Activated naive CD8-positive, alpha-beta T cell (primary cell): ENCODE measurements at regions not wholly inside any gene's neighbourhood (a gene's known extent, or its start where the extent isn't known, plus 50 kb on each side); places are given as distances from the start of the nearest gene placed in this dataset.

Source experiments
- H3K27ac Mint-ChIP-seq: one replicate; pipeline ENCODE4 v1.8.0; 2021; ENCODE audit warnings: mixed read lengths
- H3K27me3 Mint-ChIP-seq: one replicate; pipeline ENCODE4 v1.8.0; 2021; ENCODE audit warnings: mixed read lengths
- H3K36me3 Mint-ChIP-seq: one replicate; pipeline ENCODE4 v1.8.0; 2021; ENCODE audit warnings: mixed read lengths
- H3K4me1 Mint-ChIP-seq: one replicate; pipeline ENCODE4 v1.8.0; 2021; ENCODE audit warnings: low read depth, mixed read lengths
- H3K4me3 Mint-ChIP-seq: one replicate; pipeline ENCODE4 v1.8.0; 2021; ENCODE audit warnings: mild to moderate bottlenecking, mixed read lengths
- H3K9me3 Mint-ChIP-seq: one replicate; pipeline ENCODE4 v1.8.0; 2021; ENCODE audit warnings: low read depth, mixed read lengths

GRCh38 chr5:125848751-125849150 is 574.5 kb upstream of the GRAMD2B start:
- no peaks in the 10 kb centered on the region for H3K4me1 Mint-ChIP-seq
- no peaks in the 10 kb centered on the region for H3K36me3 Mint-ChIP-seq
- no peak overlapping the region for H3K27ac Mint-ChIP-seq
- H3K27me3 Mint-ChIP-seq = no peaks in the 10 kb centered on the region
- no peak overlapping the region for H3K4me3 Mint-ChIP-seq
- peaks cover 12% of the 10 kb centered on the region for H3K9me3 Mint-ChIP-seq

- Mint-ChIP-seq H3K4me1 (no peaks in the 10 kb centered on the region), H3K36me3 (no peaks in the 10 kb centered on the region), H3K4me3 (no peak overlapping the region), H3K9me3 (peaks cover 7% of the 10 kb centered on the region), H3K27ac (no peak overlapping the region), H3K27me3 (no peaks in the 10 kb centered on the region)
Observed at GRCh38 chr5:125856949-125857348, 566.3 kb upstream of the GRAMD2B start.

GRCh38 chr5:125863579-125863978 is 559.6 kb upstream of the GRAMD2B start:
- Mint-ChIP-seq H3K9me3 (peaks cover 2% of the 10 kb centered on the region), H3K4me1 (no peaks in the 10 kb centered on the region), H3K27ac (no peak overlapping the region)

GRCh38 chr5:125865166-125865815 is 557.9 kb upstream of the GRAMD2B start:
- Mint-ChIP-seq H3K4me3 (no peak overlapping the region), H3K27ac (no peak overlapping the region), H3K36me3 (no peaks in the 10 kb centered on the region), H3K9me3 (peaks cover 7% of the 10 kb centered on the region), H3K4me1 (no peaks in the 10 kb centered on the region), H3K27me3 (no peaks in the 10 kb centered on the region)

More at GRCh38 chr5:125863579-125863978, 559.6 kb upstream of the GRAMD2B start:
- Mint-ChIP-seq H3K27me3 (no peaks in the 10 kb centered on the region), H3K36me3 (no peaks in the 10 kb centered on the region), H3K4me3 (no peak overlapping the region)

- Mint-ChIP-seq H3K27ac (no peak overlapping the region), H3K4me1 (no peaks in the 10 kb centered on the region), H3K27me3 (no peaks in the 10 kb centered on the region), H3K4me3 (no peak overlapping the region), H3K9me3 (peaks cover 14% of the 10 kb centered on the region), H3K36me3 (no peaks in the 10 kb centered on the region)
Observed at GRCh38 chr5:125868036-125868435, 555.2 kb upstream of the GRAMD2B start.

- Mint-ChIP-seq H3K36me3 (no peaks in the 10 kb centered on the region), H3K9me3 (peaks cover 14% of the 10 kb centered on the region), H3K27ac (no peak overlapping the region), H3K4me1 (no peaks in the 10 kb centered on the region), H3K4me3 (no peak overlapping the region), H3K27me3 (no peaks in the 10 kb centered on the region)
Observed at GRCh38 chr5:125870256-125870655, 553.0 kb upstream of the GRAMD2B start.

- no peak overlapping the region for H3K27ac Mint-ChIP-seq
Observed at GRCh38 chr5:125874057-125874456, 549.2 kb upstream of the GRAMD2B start.

GRCh38 chr5:125874717-125875116 is 548.5 kb upstream of the GRAMD2B start:
- no peak overlapping the region for H3K27ac Mint-ChIP-seq
- H3K4me1 Mint-ChIP-seq = no peaks in the 10 kb centered on the region
- H3K4me3 Mint-ChIP-seq = no peak overlapping the region
- no peaks in the 10 kb centered on the region for H3K36me3 Mint-ChIP-seq
- H3K9me3 Mint-ChIP-seq = peaks cover 18% of the 10 kb centered on the region
- no peaks in the 10 kb centered on the region for H3K27me3 Mint-ChIP-seq

More at GRCh38 chr5:125874057-125874456, 549.2 kb upstream of the GRAMD2B start:
- H3K4me3 Mint-ChIP-seq = no peak overlapping the region
- H3K9me3 Mint-ChIP-seq = peaks cover 18% of the 10 kb centered on the region
- no peaks in the 10 kb centered on the region for H3K27me3 Mint-ChIP-seq
- H3K36me3 Mint-ChIP-seq = no peaks in the 10 kb centered on the region
- H3K4me1 Mint-ChIP-seq = no peaks in the 10 kb centered on the region

GRCh38 chr5:125877248-125877647 is 546.0 kb upstream of the GRAMD2B start:
- H3K9me3 Mint-ChIP-seq = peaks cover 10% of the 10 kb centered on the region
- no peaks in the 10 kb centered on the region for H3K36me3 Mint-ChIP-seq
- H3K4me1 Mint-ChIP-seq = no peaks in the 10 kb centered on the region
- no peaks in the 10 kb centered on the region for H3K27me3 Mint-ChIP-seq
- no peak overlapping the region for H3K27ac Mint-ChIP-seq
- no peak overlapping the region for H3K4me3 Mint-ChIP-seq

- Mint-ChIP-seq H3K4me3 (no peak overlapping the region), H3K27me3 (no peaks in the 10 kb centered on the region), H3K4me1 (no peaks in the 10 kb centered on the region), H3K9me3 (peaks cover under 1% of the 10 kb centered on the region), H3K36me3 (no peaks in the 10 kb centered on the region), H3K27ac (no peak overlapping the region)
Observed at GRCh38 chr5:125882061-125882460, 541.1 kb upstream of the GRAMD2B start.

GRCh38 chr5:125883223-125883622 is 540.0 kb upstream of the GRAMD2B start:
- no peaks in the 10 kb centered on the region for H3K9me3 Mint-ChIP-seq
- no peak overlapping the region for H3K4me3 Mint-ChIP-seq
- no peaks in the 10 kb centered on the region for H3K4me1 Mint-ChIP-seq
- no peaks in the 10 kb centered on the region for H3K36me3 Mint-ChIP-seq
- no peaks in the 10 kb centered on the region for H3K27me3 Mint-ChIP-seq
- H3K27ac Mint-ChIP-seq = no peak overlapping the region

GRCh38 chr5:125888358-125888757 is 534.9 kb upstream of the GRAMD2B start:
- no peak overlapping the region for H3K27ac Mint-ChIP-seq
- H3K4me3 Mint-ChIP-seq = no peak overlapping the region
- H3K27me3 Mint-ChIP-seq = no peaks in the 10 kb centered on the region
- H3K9me3 Mint-ChIP-seq = peaks cover 5% of the 10 kb centered on the region
- no peaks in the 10 kb centered on the region for H3K4me1 Mint-ChIP-seq
- H3K36me3 Mint-ChIP-seq = no peaks in the 10 kb centered on the region

- no peak overlapping the region for H3K27ac Mint-ChIP-seq
- H3K27me3 Mint-ChIP-seq = no peaks in the 10 kb centered on the region
- no peak overlapping the region for H3K4me3 Mint-ChIP-seq
- H3K9me3 Mint-ChIP-seq = peaks cover 5% of the 10 kb centered on the region
- H3K4me1 Mint-ChIP-seq = no peaks in the 10 kb centered on the region
- H3K36me3 Mint-ChIP-seq = no peaks in the 10 kb centered on the region
Observed at GRCh38 chr5:125890511-125890931, 532.7 kb upstream of the GRAMD2B start.

GRCh38 chr5:125891061-125891725 is 532.0 kb upstream of the GRAMD2B start:
- Mint-ChIP-seq H3K4me1 (no peaks in the 10 kb centered on the region), H3K27me3 (no peaks in the 10 kb centered on the region), H3K4me3 (no peak overlapping the region), H3K9me3 (peaks cover 5% of the 10 kb centered on the region), H3K27ac (no peak overlapping the region), H3K36me3 (no peaks in the 10 kb centered on the region)

GRCh38 chr5:125894383-125894782 is 528.8 kb upstream of the GRAMD2B start:
- H3K36me3 Mint-ChIP-seq = no peaks in the 10 kb centered on the region
- H3K4me3 Mint-ChIP-seq = no peak overlapping the region
- H3K9me3 Mint-ChIP-seq = peaks cover 9% of the 10 kb centered on the region
- H3K4me1 Mint-ChIP-seq = no peaks in the 10 kb centered on the region
- no peaks in the 10 kb centered on the region for H3K27me3 Mint-ChIP-seq
- H3K27ac Mint-ChIP-seq = no peak overlapping the region

- no peak overlapping the region for H3K4me3 Mint-ChIP-seq
- no peaks in the 10 kb centered on the region for H3K27me3 Mint-ChIP-seq
- H3K27ac Mint-ChIP-seq = no peak overlapping the region
- no peaks in the 10 kb centered on the region for H3K36me3 Mint-ChIP-seq
- peaks cover 9% of the 10 kb centered on the region for H3K9me3 Mint-ChIP-seq
- no peaks in the 10 kb centered on the region for H3K4me1 Mint-ChIP-seq
Observed at GRCh38 chr5:125896368-125896767, 526.8 kb upstream of the GRAMD2B start.
